ENCODE measurements at regions not wholly inside any gene's neighbourhood (a gene's known extent, or its start where the extent isn't known, plus 50 kb on each side); places are given as distances from the start of the nearest gene placed in this dataset.
"Not testable (repeated sequence)": the region's sequence is repeated elsewhere in the genome, so short reads cannot be mapped to it uniquely, and the experiment has no call there.

GRCh38 chr15:70375586-70375985, 277.9 kb upstream of the TLE3 start:
- TF ChIP-seq, protein P1, sequence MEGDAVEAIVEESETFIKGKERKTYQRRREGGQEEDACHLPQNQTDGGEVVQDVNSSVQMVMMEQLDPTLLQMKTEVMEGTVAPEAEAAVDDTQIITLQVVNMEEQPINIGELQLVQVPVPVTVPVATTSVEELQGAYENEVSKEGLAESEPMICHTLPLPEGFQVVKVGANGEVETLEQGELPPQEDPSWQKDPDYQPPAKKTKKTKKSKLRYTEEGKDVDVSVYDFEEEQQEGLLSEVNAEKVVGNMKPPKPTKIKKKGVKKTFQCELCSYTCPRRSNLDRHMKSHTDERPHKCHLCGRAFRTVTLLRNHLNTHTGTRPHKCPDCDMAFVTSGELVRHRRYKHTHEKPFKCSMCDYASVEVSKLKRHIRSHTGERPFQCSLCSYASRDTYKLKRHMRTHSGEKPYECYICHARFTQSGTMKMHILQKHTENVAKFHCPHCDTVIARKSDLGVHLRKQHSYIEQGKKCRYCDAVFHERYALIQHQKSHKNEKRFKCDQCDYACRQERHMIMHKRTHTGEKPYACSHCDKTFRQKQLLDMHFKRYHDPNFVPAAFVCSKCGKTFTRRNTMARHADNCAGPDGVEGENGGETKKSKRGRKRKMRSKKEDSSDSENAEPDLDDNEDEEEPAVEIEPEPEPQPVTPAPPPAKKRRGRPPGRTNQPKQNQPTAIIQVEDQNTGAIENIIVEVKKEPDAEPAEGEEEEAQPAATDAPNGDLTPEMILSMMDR (IDR thresholded peaks at IDR 0.05) = no peak
- no peak for TF ChIP-seq POLR2A (IDR thresholded peaks at IDR 0.05)
- WGBS (ENCODE audit: insufficient coverage, low coverage, low lambda C conversion rate, missing lambda C conversion rate) = 75% methylated on average over 2 of the region's 3 CpGs
- Histone ChIP-seq H3K9me3 (no peaks in the 10 kb centered on the region), H3K4me1 (peaks cover 0 to 18% (median 6%) of the 10 kb centered on the region in 4 donors), H3K4me3 (no peak overlapping the region), H3K27ac (no peak overlapping the region), H3K27me3 (no peaks in the 10 kb centered on the region), H3K36me3 (no peaks in the 10 kb centered on the region)
- ATAC-seq (no peak), DNase-seq (no peak)
- intact Hi-C loops (cut with DNase I) = loop anchor here in 1 of 2 donors (10.0 kb wide), 1 partner anchor 49 kb away; no protein-coding TSS in a partner anchor

DNA sequence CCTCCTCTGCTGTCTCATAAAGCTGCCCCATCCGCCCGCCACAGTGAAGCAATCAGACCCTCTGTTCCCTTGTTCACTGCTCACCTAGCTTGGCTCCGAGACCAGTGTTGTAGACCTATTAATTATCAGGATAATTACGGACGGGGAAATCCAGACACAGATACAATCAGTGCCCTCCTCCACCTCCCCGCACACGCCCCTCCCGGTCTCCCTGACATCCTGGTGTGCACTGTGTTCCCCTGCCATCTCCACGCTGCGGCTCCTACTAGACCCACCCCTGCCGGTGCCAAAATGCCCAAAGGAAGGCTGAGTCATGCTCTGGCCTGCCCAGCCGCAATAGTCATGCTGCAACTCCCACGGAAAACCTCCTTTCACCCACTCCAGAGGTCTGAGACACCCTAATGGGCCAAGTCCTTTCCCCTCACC, 277.3 kb upstream of the TLE3 start:
- no peak for ATAC-seq
- Histone ChIP-seq H3K36me3 (no peaks in the 10 kb centered on the region), H3K9me3 (no peaks in the 10 kb centered on the region), H3K4me3 (no peak overlapping the region), H3K27ac (no peak overlapping the region), H3K27me3 (no peaks in the 10 kb centered on the region), H3K4me1 (peaks cover 0 to 20% (median 6%) of the 10 kb centered on the region in 4 donors)
- TF ChIP-seq, protein P1 (IDR thresholded peaks at IDR 0.05) = no peak
- no peak for TF ChIP-seq POLR2A (IDR thresholded peaks at IDR 0.05)
- WGBS (ENCODE audit: insufficient coverage, low coverage, low lambda C conversion rate, missing lambda C conversion rate) = 62% methylated on average over 4 of the region's 13 CpGs
- no peak for DNase-seq
- intact Hi-C loops (cut with DNase I) = loop anchor here in 1 of 2 donors (10.0 kb wide), 1 partner anchor 50 kb away; no protein-coding TSS in a partner anchor

DNA sequence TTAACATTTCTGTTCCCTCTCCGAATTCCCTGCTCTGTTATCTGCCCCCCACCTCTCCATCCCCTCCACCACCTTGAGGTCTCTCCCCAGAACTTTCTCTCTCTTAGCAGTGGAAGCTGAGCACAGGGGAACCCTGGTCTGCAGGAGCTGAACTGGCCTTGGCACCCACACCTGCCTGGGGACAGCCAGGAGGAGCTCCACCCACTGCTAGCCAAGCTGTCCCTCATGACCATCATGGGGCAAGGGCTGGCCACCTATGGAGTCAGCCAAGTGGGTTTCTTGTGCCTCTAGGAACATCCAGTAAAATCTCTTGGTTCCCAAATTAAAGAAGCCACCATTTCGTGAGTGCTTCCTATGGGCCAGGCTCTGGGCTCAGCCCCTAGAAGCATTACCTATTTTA, 276.4 kb upstream of the TLE3 start:
- 100% methylated on average over 1 of the region's 2 CpGs for WGBS (ENCODE audit: insufficient coverage, low coverage, low lambda C conversion rate, missing lambda C conversion rate)
- peak in 1 of 4 donors; percentile 21 for ATAC-seq
- Histone ChIP-seq H3K9me3 (no peaks in the 10 kb centered on the region), H3K4me1 (peaks cover 0 to 28% (median 7%) of the 10 kb centered on the region in 4 donors), H3K4me3 (no peak overlapping the region), H3K36me3 (no peaks in the 10 kb centered on the region), H3K27ac (no peak overlapping the region), H3K27me3 (no peaks in the 10 kb centered on the region)
- TF ChIP-seq, protein P1 (IDR thresholded peaks at IDR 0.05) = no peak
- TF ChIP-seq POLR2A (IDR thresholded peaks at IDR 0.05) = no peak
- intact Hi-C loops (cut with DNase I) = loop anchor here in 1 of 2 donors (10.0 kb wide), 1 partner anchor 51 kb away; no protein-coding TSS in a partner anchor
- DNase-seq = peak in 1 of 3 donors; percentile 54

- not testable (repeated sequence) for H3K9me3 ChIP-seq, H3K4me3 ChIP-seq, H3K27me3 ChIP-seq, DNase-seq, H3K27ac ChIP-seq, ATAC-seq, H3K36me3 ChIP-seq
- WGBS (ENCODE audit: insufficient coverage, low coverage, low lambda C conversion rate, missing lambda C conversion rate) = 50% methylated on average over 2 of the region's 4 CpGs
- intact Hi-C loops (cut with DNase I) = loop anchor here in 1 of 2 donors (10.0 kb wide), 1 partner anchor 51 kb away; no protein-coding TSS in a partner anchor
- H3K4me1 ChIP-seq = peaks cover 0 to 34% (median 9%) of the 10 kb centered on the region in 4 donors
Measured at GRCh38 chr15:70373439-70373838, 275.7 kb upstream of the TLE3 start.

- WGBS (ENCODE audit: insufficient coverage, low coverage, low lambda C conversion rate, missing lambda C conversion rate) = 25% methylated on average over 10 of the region's 14 CpGs
- ATAC-seq (peak; percentile 94 to 96 (median 95)), DNase-seq (peak in 2 of 3 donors; percentile 53 to 69)
- H3K9me3 ChIP-seq, H3K4me3 ChIP-seq, H3K27me3 ChIP-seq, H3K36me3 ChIP-seq: not testable (repeated sequence)
- TF ChIP-seq, protein P1 (IDR thresholded peaks at IDR 0.05) = peak in 3 of 4 donors; percentile 20 to 52 (median 27)
- H3K4me1 ChIP-seq = peaks cover 0 to 23% (median 4%) of the 10 kb centered on the region in 4 donors
- H3K27ac ChIP-seq = peak overlapping the region in 2 of 3 donors; percentile 57 to 63
- intact Hi-C loops (cut with DNase I) = loop anchor here in 1 of 2 donors (10.0 kb wide), 1 partner anchor 97 kb away; no protein-coding TSS in a partner anchor
Measured at GRCh38 chr15:70367913-70368705, 270.4 kb upstream of the TLE3 start.

- intact Hi-C loops (cut with DNase I) = loop anchor here in 1 of 2 donors (10.0 kb wide), 1 partner anchor 101 kb away; no protein-coding TSS in a partner anchor
- not testable (repeated sequence) for ATAC-seq, H3K27ac ChIP-seq, H3K4me3 ChIP-seq, H3K36me3 ChIP-seq, H3K27me3 ChIP-seq, H3K9me3 ChIP-seq, DNase-seq
- H3K4me1 ChIP-seq = peaks cover 0 to 12% (median 3%) of the 10 kb centered on the region in 4 donors
- 74% methylated on average over 3 of the region's 4 CpGs for WGBS (ENCODE audit: insufficient coverage, low coverage, low lambda C conversion rate, missing lambda C conversion rate)
Measured at GRCh38 chr15:70364023-70364422, 266.3 kb upstream of the TLE3 start.
